GM19397 (cell line): ENCODE measurements at regions not wholly inside any gene's neighbourhood (a gene's known extent, or its start where the extent isn't known, plus 50 kb on each side); places are given as distances from the start of the nearest gene placed in this dataset.
A peak's percentile ranks its signal among the peaks of the same experiment; 100 is the strongest.
"Not testable (repeated sequence)": the region's sequence is repeated elsewhere in the genome, so short reads cannot be mapped to it uniquely, and the experiment has no call there.

Experiments used
- ATAC-seq: cut with Tn5 transposase; IDR thresholded peaks from one replicate; pipeline ENCODE4 v1.9.1; 2021; ENCODE audit warnings: mild to moderate bottlenecking, moderate library complexity; ENCODE audit not compliant: unreplicated experiment

DNA sequence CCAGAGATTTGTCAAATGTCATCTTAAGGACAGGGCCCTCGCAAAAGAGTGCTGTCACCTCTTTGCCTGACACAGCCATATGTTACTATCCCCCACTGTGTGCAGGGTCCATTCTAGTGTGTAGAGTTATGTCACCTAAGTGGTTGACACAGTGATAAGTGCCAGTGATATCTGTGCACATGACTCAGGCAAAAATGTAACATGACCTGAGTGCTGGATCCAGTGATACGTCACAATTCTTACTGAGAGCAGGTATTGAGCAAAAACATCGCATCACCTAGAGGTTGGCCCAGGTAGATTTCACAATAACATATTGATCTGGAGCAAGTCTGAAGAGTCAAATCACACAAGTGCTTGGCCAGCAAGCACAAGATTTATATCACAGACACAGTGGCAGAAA, 100.5 kb upstream of the BPY2 start:
- not testable (repeated sequence) for ATAC-seq

DNA sequence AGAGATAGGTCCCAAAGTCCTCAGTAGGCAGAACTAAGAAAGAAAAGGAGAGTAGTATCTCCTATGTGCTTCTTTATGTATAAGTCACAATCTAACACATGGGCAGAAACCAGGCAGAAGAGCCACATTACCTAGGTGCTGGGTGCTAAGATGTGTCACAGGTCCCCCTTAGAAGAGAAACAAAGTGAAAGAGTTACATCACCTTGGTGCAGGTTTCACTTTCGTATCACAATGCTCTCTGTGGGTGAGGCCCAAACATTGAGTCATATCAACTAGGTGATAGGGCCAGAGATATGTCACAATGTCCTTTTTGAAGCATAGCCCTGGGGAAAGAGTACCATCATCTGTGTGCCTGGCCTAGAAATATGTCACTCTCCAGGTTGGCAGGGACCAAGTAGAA, 96.1 kb upstream of the BPY2 start:
- ATAC-seq, result peak; percentile 93

- ATAC-seq, result not testable (repeated sequence)
These were observed 80.4 kb upstream of the BPY2 start for GRCh38 chrY:22903503-22904192.

DNA sequence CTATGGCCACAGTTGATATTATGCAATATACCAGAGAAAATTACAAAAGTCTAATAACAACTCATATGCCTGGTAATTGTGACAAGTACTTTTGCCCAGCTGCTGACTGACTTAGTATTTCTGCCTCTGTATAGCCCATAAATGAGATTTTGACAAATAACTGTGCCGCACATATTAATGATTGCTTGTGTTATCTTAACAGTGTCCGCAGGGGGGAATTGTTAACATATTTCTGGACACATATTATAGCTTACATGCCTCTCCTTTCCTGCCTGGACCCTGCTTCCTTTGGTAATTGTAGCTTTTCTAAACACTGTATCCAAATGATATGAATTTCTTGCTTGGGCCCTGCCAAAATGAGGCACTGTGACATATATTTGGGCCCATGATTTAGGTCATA, 69.0 kb upstream of the BPY2 start:
- not testable (repeated sequence) for ATAC-seq

DNA sequence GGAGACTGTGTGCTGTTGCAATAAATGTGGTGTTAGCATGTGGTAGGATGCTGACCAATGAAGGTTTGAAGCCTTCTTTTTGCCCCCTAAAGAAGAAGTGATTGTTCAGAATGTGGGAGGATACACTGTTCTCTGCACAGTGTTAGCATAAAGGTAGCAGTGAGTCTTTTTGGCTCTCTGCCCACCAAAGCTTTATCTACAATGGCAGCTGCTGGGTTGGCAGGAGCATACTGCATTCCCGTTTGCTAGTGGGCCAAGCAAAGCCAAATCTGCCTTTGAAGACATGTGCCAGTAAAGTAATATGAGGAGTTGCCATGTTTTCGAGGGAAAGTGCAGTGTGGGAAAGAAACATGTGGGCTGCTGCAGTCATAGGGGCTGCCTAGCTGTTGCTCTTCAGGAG, 56.4 kb upstream of the BPY2 start:
- not testable (repeated sequence) for ATAC-seq

GRCh38 chrY:22933454-22933853, 50.6 kb upstream of the BPY2 start:
- ATAC-seq, result not testable (repeated sequence)
